GM23248 (cell line): ENCODE measurements at regions not wholly inside any gene's neighbourhood (a gene's known extent, or its start where the extent isn't known, plus 50 kb on each side); places are given as distances from the start of the nearest gene placed in this dataset.

ENCODE experiments used
- EZH2 ChIP-seq: fragments of 200-600 bp; sonication (generic); IDR thresholded peaks from 2 replicates; pipeline ENCODE4 v1.6.1; 2018; ENCODE audit warnings: antibody characterized with exemption, mild to moderate bottlenecking; ENCODE audit not compliant: insufficient read depth, poor library complexity, severe bottlenecking
- EZH2phosphoT487 ChIP-seq: fragments of 200-600 bp; sonication (generic); IDR thresholded peaks from 2 replicates; pipeline ENCODE4 v1.6.1; 2018; ENCODE audit warnings: antibody characterized with exemption, moderate library complexity, mild to moderate bottlenecking, low read depth; ENCODE audit not compliant: insufficient read depth

GRCh38 chrX:137945470-137945869 is 379.5 kb downstream of the ZIC3 start:
- no peak for TF ChIP-seq EZH2
- no peak for TF ChIP-seq EZH2phosphoT487
